ENCODE measurements at regions not wholly inside any gene's neighbourhood (a gene's known extent, or its start where the extent isn't known, plus 50 kb on each side); places are given as distances from the start of the nearest gene placed in this dataset.

DNA sequence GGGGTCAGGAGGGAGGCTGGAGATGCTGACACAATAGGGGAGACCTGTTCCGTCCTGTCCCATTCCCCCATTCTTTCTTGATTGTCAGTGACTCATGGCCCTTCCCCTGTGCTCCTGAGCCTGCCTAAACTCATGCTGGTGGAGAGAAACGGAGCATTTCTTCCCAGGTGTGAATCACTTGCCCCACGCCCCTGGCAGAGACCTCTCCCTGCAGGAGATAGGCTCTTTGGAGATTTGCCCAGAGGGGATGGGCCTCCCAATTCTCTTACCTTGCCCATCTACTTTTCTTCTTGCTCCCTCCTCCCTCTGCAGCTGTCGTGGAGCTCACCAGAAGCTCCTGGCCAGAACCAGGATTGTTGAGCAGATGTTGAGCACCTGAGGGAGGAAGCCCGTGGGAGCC lies 121.9 kb upstream of the OR9Q1 start:
- TF ChIP-seq, protein P1, sequence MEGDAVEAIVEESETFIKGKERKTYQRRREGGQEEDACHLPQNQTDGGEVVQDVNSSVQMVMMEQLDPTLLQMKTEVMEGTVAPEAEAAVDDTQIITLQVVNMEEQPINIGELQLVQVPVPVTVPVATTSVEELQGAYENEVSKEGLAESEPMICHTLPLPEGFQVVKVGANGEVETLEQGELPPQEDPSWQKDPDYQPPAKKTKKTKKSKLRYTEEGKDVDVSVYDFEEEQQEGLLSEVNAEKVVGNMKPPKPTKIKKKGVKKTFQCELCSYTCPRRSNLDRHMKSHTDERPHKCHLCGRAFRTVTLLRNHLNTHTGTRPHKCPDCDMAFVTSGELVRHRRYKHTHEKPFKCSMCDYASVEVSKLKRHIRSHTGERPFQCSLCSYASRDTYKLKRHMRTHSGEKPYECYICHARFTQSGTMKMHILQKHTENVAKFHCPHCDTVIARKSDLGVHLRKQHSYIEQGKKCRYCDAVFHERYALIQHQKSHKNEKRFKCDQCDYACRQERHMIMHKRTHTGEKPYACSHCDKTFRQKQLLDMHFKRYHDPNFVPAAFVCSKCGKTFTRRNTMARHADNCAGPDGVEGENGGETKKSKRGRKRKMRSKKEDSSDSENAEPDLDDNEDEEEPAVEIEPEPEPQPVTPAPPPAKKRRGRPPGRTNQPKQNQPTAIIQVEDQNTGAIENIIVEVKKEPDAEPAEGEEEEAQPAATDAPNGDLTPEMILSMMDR (IDR thresholded peaks at IDR 0.05; ENCODE audit: poor library complexity) = no peak
- TF ChIP-seq EZH2phosphoT487 (IDR thresholded peaks at IDR 0.05; ENCODE audit: low read depth, severe bottlenecking, unreplicated experiment) (no peak), EZH2 (IDR thresholded peaks at IDR 0.05; ENCODE audit: borderline replicate concordance) (no peak)
